ENCODE measurements at regions not wholly inside any gene's neighbourhood (a gene's known extent, or its start where the extent isn't known, plus 50 kb on each side); places are given as distances from the start of the nearest gene placed in this dataset.

DNA sequence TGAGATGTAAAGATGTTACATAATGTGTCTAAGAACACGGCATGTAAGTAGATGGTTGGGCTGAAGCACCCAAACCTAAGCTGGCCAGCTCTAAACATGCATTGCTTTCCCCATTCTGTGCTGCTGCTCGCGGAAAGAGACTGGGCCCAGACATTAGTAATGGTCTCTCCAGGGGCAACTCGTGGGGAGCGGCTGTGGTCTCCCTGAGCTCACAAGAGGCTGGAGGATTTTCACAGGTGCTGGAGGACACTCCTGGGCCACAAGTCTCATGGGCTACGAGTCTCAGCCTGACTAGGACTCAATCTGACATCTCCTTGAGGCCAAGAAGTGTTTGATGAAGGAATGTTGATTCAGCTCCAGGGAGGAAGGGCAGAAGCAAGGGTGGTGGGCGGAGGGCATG is 92.7 kb upstream of the PTCH1 start:
- DNase-seq = no peak
- intact Hi-C loops (cut with DNase I) = no loop called here

DNA sequence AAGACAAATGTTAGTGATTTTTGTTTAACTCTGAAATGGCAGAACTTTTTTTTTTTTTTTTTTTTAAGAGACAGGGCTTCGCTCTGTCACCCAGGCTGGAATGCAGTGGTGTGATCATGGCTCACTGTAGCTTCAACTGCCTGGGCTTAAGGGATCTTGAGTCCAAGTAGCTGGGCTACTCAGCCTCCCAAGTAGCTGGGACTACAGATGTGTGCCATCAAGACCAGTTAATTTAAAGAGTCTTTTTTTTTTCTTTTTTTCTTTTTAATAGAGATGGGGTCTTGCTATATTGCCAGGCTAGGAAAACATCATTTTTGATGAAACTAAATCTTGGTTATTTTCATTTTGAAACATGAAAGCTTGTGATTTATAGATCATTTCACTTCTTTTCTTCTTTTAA is 91.6 kb upstream of the PTCH1 start:
- no peak for DNase-seq
- intact Hi-C loops (cut with DNase I) = no loop called here

DNA sequence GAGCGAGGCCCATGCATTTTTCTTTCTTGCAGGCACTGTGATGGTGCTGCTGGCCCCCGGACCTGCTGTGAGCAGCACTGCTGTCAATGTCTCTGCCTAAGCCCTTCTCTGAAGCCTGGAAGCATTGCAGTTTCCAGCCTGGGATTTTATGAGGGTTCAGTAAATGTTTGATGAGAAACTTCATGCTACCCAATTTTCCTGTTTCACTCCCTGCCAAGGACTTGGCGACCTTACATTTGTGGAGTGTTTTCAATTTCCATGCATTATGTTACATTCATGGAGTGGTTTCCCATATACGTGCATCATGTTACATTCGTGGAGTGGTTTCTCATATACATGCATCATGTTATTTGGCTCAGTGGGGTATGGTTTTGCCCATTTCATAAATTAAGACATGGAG is 90.7 kb upstream of the PTCH1 start:
- intact Hi-C loops (cut with DNase I) = no loop called here
- DNase-seq = no peak

DNA sequence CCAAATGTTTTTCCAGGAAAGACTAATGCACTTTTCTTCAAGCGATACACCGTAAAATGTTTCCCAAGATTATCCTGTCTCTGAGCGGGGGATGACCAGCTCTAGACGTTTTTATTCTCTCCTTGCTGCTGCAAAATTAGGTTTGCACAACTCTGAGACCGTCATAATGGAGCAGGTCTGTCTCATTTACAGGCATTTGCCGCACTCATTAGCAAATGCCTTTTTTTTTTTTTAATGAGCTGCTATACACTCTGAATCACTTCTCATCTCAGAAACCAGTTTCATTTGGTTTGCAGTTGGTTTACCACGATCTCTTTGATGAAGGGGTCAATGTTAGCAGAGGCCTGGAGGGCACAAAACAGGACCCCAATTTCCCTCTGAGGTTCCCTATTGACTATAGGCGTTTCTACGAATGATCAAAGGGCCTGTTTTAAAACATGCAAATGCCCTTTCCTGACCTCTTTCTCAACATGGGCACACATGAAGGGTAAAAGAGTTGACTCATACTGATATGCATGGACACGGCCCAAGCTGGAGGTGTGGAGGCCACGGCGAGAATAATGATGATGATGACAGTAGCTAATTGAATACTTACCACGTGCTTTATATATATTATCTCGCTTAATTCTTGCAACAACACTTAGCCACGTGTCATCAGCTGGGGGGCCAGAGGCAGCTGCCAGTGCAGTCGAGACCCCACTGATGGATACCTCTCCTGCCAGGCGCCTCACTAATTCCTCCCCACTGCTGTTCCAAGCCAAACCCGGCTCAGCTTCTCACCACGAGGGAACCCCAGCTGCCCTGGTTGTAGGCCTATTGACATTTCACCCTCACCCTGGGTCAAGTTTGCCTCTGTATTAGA is 89.9 kb upstream of the PTCH1 start:
- intact Hi-C loops (cut with DNase I) = no loop called here
- no peak for DNase-seq

DNA sequence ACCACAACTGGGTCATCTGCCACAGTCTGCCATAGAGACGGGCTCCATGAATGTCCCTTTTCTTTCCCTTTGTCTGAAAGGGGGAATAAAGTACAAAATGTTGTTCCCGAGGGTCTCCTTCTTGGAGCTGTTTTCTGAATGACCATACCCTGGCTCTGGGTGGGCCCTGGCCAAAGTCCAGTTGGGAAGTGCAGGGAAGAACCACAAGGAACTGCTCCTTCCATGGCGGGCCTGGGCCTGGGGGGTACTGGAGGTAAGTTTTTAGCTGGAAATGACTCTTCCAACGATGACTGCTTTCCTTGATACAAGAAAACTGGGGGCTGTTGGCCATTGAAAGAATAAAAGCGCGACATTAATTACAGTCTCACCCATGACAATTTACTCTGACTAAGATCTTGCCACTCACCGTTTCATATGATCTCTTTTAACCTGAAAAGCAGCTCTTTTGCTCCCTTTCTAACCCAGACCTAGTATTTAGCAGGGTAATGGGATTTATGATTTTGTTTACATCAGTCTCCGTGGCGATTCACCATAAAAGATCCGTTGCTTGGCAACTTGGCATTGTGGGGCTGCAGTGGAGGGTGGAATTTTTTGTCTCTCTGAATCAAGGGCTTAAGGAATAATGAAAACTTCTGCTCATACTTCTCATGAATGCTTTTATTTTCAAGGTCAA is 89.2 kb upstream of the PTCH1 start:
- no peak for DNase-seq

DNA sequence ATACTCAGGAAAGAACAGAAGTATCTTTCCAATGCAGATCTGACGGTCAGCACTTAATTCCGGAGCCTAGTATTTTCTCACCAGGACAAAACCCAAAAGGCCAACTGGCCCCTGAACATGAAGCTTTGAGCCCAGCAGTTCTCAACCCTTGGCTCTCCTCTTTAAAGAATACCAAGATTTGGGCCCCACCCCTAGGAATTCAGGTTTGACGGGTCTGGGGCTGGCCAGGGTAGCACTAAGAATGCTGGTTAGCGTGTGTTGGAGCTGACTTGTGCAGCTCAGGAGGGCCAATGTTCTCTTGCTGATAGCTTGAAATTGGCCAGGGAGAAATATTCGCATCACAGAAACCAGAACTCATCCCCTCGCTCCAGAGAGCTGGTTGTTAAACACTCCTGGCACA is 88.3 kb upstream of the PTCH1 start:
- DNase-seq = no peak
- intact Hi-C loops (cut with DNase I) = no loop called here

More for the DNA sequence above, 89.2 kb upstream of the PTCH1 start:
- intact Hi-C loops (cut with DNase I) = no loop called here

DNA sequence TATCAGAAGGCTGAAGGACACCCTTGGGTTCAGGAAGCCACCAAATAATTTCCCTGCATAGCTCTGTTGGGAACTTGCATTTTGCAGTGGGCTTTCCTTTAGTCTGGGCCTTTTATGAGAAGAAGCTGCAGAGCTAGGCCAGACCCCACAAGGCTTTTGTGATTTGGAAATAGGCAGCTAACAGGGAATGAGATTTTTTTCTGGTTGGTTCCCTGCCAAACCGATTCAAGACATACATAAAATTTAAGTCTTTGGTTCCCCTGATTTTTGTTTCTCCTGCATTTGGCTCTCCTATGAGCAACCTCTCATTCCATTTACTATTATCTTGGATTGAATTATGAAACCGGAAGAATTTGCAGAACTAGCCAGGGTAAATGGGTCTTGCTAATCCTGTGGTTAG is 81.5 kb upstream of the PTCH1 start:
- intact Hi-C loops (cut with DNase I) = no loop called here
- no peak for DNase-seq

DNA sequence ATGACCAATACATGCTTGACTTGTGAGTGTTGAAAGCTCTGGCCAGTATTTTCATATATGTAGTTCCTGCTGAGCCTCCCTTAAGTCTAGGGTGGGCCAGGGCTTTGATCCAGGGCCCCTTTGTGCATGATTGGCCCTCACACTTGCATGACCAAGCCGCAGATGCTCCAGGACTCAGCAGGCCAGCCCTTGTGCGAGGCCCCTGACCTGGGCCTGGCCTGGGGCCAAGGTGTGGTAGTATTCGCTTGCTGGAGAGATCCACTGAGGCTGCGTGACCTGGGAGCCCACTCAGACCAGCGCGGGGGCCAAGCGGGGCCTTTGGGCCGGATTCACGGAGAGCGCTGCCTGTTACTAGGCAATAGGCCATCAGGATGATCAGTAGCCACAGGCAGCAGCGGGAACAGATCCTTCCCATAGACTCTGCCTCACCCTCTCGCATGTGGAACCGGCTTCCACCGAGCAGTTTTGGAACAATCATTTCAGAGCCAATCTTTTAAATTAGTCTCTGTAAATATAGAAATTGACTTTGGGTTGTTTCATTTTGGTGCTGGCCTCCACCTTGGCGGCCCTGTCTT is 79.0 kb upstream of the PTCH1 start:
- intact Hi-C loops (cut with DNase I) = no loop called here
- DNase-seq = no peak

DNA sequence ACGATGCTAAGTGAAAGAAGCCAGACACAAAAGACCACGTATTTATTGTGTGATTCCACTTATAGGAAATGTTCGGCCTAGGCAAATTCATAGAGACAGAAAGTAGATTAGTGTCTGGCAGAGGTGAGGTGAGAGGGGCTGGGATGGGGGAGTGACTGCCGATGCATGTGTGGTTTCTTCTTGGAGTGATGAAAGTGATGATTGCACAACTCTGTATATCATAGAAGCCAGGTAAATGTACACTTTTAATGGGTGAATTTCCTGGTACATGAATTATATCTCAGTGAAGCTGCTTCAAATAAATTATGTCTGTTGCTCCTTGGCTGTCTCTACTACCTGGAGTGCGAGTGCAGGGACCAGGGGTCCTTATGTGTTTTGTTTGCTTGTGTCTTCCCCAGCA is 76.2 kb upstream of the PTCH1 start:
- DNase-seq = no peak
- intact Hi-C loops (cut with DNase I) = no loop called here

DNA sequence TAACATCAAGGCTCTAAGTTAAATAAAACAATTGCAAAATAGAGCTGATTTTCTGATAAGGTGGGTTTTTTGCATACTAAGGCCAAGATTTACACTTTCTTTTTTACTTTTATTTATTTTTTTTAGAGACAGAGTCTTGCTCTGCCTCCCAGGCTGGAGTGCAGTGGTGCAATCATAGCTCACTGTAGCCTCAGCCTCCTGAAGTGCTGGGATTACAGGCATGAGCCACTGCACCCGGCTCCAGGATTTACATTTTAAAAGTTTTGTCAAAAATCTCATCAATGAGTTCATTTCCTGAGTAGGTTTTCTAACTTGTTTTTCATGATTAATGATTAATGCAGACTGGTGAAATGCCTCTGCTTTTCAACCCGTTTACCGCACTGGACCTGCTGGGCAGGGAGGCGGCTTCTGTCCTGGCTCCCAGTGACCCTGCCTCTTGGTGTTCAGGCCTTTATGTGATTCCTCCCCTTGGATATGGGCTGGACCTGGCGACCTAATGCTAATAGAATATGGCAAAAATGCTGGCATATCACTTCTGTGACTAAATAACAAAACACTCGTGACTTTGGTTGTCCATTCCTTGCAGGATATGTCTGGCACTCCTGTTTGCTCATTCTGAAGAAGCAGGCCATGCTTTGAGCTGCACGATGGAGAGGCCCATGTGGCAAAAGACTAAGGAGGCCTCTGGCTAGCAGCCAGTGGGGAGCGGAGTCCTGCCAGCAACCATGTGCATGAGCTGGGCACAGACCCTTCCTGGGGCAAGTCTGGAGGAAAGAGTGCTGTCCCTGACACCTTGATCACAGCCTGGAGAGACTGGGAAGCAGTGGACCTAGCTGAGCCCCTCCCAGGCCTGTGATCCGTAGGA is 72.2 kb upstream of the PTCH1 start:
- intact Hi-C loops (cut with DNase I) = no loop called here
- peak in 4 of 42 donors; percentile 16 to 29 (median 19) for DNase-seq

DNA sequence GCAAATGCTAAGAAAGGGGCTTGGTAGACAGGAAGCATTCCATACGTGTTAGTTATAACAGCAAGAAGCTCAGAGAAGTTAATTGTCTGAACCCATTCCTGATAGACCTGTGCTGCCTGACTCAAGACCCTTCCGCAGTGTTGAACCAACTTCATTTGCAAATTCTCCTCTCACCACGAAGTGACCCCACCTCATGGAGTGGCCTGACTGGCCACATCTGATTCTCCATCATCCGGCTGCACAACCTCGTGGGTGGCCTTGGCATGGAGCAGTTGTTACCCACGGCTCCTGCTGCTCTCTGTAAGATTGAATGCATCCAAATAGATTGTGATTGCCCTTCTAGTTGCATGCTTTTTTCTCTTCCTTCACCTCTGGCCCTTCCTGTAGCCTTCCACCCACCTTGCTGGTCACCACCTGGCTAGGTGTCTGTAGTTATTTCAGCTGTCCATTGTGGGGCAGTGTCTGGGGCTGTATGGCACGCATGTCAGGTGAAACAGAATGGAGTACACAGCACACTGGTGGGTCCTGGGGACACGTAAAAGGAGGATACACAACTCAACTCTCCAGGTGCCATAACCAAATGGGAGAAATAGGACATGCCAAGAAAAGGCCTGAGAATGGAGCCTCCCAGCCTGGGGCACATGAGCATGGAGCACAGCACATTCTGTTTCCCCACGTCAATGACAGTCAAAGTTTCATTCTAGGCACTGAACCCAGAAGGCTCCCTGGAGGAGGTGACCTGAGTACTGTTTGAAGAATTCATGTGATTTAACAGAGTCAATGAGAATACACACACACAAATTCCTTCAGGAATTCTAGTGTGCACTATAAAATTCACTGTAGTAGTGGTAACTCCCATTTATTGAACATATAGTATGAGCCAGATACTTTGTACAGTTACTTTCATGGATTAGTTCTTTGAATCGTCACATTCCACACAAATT is 70.5 kb upstream of the PTCH1 start:
- intact Hi-C loops (cut with DNase I) = no loop called here
- no peak for DNase-seq

DNA sequence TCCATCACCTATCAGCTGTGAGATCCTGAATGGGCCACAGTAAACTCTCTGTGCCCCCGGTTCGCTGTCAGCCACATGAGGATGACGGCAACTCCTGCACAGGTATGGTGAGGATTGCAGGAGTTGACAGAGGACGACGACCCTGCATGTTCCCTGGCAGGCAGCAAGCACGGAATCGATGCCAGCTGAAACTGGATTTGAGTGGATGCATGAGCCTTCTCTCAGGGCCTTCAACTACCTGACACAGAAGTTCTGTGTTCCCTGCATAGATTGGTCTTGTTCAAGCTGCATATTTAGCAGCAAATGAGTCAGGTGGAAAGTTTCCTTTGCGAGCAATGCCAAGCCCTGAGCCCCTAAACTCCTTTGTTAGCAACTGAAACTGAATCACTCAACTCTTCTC is 69.6 kb upstream of the PTCH1 start:
- no peak for DNase-seq
- intact Hi-C loops (cut with DNase I) = no loop called here

DNA sequence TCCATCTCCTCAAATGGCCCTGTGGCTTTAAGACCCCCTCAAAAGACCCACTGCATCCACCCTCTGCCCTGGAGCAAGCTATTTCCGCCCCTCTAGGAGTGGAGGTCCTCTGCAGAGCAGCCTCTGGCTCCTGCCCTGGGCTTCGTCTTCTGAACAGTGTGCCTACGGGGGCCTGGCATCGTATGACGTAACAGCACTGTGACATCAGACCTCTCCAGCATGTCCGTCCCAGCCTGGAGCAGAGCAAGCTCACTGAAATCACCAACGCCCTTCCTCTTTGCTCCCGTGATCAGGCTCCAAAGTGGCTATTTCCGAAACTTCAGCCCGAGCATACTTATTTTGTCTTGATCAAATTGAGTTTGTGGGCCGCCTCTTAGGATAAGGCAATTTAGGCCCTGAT is 69.1 kb upstream of the PTCH1 start:
- DNase-seq = no peak

DNA sequence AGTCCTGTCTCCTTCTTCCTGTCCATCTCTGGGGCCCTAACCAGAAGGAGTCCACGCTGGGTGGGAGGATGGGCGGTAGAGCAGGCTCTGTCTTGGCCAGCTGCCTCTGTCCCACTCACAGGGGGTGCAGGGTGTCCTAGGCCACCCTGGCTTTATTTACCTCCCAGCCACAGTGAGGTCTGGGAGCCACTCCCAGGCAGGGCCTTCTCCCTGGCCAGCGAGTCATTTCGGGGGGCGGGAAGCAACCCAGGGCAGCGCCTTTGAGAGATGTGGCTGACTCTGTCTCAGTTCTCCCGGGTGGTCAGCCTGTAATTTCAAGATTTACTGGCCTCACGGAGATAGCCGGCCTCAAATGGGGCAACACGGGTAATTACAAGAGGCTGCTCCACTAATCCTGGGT is 67.4 kb upstream of the PTCH1 start:
- no peak for DNase-seq
- intact Hi-C loops (cut with DNase I) = no loop called here

More for the DNA sequence above, 69.1 kb upstream of the PTCH1 start:
- intact Hi-C loops (cut with DNase I) = no loop called here

DNA sequence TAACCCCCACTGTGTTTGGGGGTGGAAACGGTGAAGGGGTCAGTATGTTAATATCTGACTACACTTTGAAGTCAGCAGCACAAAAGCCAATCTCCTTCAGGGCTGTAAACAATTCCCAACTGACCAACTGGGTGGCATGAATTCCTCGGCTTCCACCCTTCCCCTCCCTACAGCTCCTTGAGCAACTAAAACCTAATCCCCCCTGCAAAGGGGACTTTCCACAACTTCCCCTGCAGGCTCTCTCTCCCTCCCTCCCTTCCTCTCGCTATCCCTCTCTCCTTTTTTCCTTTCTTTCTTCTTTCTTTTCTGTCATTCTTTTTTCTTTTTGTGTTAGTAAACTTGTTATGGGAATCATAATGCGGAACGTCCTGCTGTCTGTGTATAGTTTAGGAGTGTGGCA is 65.1 kb upstream of the PTCH1 start:
- intact Hi-C loops (cut with DNase I) = no loop called here
- no peak for DNase-seq

DNA sequence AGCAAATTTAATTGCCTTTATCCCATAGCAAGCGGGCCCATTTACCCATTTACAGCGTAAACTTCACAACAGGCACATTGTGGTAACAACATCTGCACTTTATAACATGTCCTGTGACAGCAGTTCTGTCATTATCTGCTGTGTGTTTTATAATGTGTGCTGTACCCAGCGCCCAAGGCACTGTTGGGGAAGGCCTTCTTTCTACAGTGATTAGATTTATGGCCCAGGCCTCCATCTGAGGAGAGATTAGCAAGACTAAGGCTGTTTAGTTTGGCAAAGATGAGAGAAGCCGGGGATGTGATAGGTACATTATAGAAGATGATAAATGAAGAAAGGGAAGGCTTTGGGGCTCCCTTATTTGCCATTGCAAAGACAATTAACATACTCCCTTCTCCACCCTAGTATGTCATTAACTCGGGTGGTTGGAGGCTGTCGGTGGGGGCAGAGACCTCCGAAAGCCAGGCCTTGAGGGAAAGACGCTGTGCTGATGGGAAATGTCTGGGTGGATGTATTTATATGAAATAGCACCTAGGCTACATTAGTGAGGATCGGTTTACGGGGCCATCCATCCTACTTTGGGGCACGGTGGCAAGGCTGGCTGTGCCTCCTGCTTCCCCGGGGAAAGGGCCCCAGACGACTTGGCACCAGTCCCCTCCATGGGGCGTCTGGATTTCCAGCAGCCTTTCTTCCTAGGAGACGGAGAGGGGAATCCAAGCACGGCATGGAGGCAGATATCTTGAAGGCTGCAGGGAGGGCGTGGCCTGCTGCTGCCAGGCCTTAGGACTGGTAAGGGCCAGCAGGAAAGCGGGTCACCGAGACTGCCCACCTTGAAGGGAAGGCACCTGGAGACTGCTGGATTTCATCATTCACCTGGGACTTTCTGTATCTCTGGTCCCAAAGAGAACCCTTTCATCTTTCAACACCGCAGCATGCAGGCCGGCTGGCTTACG is 64.3 kb upstream of the PTCH1 start:
- DNase-seq = no peak
- intact Hi-C loops (cut with DNase I) = no loop called here

DNA sequence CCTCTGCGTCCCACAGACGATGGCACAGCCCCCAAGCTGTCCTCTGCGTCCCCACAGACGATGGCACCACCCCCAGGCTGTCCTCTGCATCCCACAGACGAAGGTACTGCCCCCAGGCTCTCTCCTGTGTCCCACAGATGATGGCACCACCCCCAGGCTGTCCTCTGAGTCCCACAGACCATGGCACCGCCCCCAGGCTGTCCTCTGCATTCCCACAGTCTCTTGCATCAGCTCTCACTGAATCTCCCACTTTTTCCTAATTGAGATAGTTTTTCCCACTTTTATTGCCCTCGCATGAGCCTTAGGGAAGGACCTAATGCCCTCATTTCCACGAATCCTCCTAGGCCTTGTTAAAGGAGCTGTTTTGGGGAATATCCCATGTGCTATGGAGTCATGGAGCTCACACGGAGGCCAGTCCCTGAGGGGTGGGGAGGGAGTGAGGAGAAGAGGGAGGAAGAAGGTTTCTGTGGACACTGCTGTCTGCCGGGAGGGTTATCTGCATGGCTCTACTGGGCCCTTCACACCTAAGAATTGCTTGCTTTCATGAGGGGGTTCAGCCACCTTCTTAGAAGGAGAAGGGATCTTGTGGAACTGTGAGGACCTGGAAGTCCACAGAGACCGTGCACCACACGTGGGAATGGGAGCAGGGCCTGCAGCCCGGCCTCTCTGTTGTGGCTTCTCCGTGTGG is 58.2 kb upstream of the PTCH1 start:
- intact Hi-C loops (cut with DNase I) = no loop called here
- DNase-seq = no peak

Data from head of caudate nucleus (tissue), 42 donors.